ENCODE measurements at regions not wholly inside any gene's neighbourhood (a gene's known extent, or its start where the extent isn't known, plus 50 kb on each side); places are given as distances from the start of the nearest gene placed in this dataset.

GRCh38 chr1:194174528-194174927, 988.1 kb upstream of the B3GALT2 start:
- TF ChIP-seq POLR2A (IDR thresholded peaks at IDR 0.05; ENCODE audit: low read length) (no peak), GATA3 (IDR thresholded peaks at IDR 0.05; ENCODE audit: borderline replicate concordance) (no peak), CTCF (IDR thresholded peaks at IDR 0.05) (no peak), KDM5A (IDR thresholded peaks at IDR 0.05) (no peak), POLR2AphosphoS2 (conservative IDR thresholded peaks at IDR 0.05; ENCODE audit: low read length) (no peak), NFE2L2 (conservative IDR thresholded peaks at IDR 0.05; ENCODE audit: low read length) (no peak), CHD4 (IDR thresholded peaks at IDR 0.05; ENCODE audit: borderline replicate concordance) (no peak), HES2 (IDR thresholded peaks at IDR 0.05) (no peak), PHF8 (IDR thresholded peaks at IDR 0.05; ENCODE audit: borderline replicate concordance, low read depth) (no peak), EP300 (IDR thresholded peaks at IDR 0.05) (no peak), EHF (CRISPR knock-in tag; IDR thresholded peaks at IDR 0.05) (no peak)

Measured in A549 (cell line).